K562 (cell line): ENCODE measurements at regions not wholly inside any gene's neighbourhood (a gene's known extent, or its start where the extent isn't known, plus 50 kb on each side); places are given as distances from the start of the nearest gene placed in this dataset.

Experiments
- BRCA1 ChIP-seq, 2 experiments: fragments of 450-650 bp in 1 of 2; sonication (generic) in 1 of 2; formaldehyde crosslinking in 1 of 2; IDR thresholded peaks; 2 replicates each; pipeline versions ENCODE4 v1.5.0 to v1.6.1; 2017 to 2020; ENCODE audit warnings: mild to moderate bottlenecking in 1 of 2, missing genetic modification reagents in 1 of 2
- CBX1 ChIP-seq: sonication (generic); IDR thresholded peaks from 2 replicates; pipeline ENCODE4 v1.6.1; 2016; ENCODE audit warnings: antibody characterized with exemption, low read depth, mild to moderate bottlenecking
- CEBPG ChIP-seq, 3 experiments: fragments of 200-800 bp in 1 of 3; sonication (Bioruptor generic) in 1 of 3; sonication (generic) in 1 of 3; formaldehyde crosslinking in 1 of 3; IDR thresholded peaks in 2 of 3; conservative IDR thresholded peaks in 1 of 3; 2 replicates each; pipeline versions ENCODE4 v1.6.1 to v1.8.0; 2016 to 2022; ENCODE audit warnings: missing compliant biosample characterization in 2 of 3, missing genetic modification characterization in 2 of 3, mild to moderate bottlenecking in 1 of 3, missing genetic modification reagents in 1 of 3
- CREB1 ChIP-seq, 2 experiments: sonication (generic) in 1 of 2; formaldehyde crosslinking in 1 of 2; IDR thresholded peaks; 2 replicates each; pipeline versions ENCODE4 v1.6.1 to v1.8.0; 2012 to 2022; ENCODE audit warnings: inconsistent platforms in 1 of 2, mild to moderate bottlenecking in 1 of 2, missing genetic modification reagents in 1 of 2, moderate library complexity in 1 of 2
- CTCFL ChIP-seq: IDR thresholded peaks from 2 replicates; pipeline ENCODE4 v1.6.1; 2011; ENCODE audit warnings: borderline replicate concordance, low read depth, mild to moderate bottlenecking, moderate library complexity, low read length; ENCODE audit not compliant: insufficient read depth, poor library complexity, severe bottlenecking
- EZH2 ChIP-seq: IDR thresholded peaks from 2 replicates; pipeline ENCODE4 v1.6.1; 2012; ENCODE audit warnings: low read depth, mild to moderate bottlenecking, inconsistent platforms, low read length, borderline replicate concordance
- FOXJ3 ChIP-seq: sonication (generic); formaldehyde crosslinking; IDR thresholded peaks from 2 replicates; pipeline ENCODE4 v1.4.0; 2020; ENCODE audit warnings: mild to moderate bottlenecking, missing genetic modification reagents
- KAT8 ChIP-seq: fragments of 450-650 bp; IDR thresholded peaks from 2 replicates; pipeline ENCODE4 v1.6.1; 2016; ENCODE audit warnings: low read depth, mild to moderate bottlenecking
- SREBF2 ChIP-seq: sonication (generic); formaldehyde crosslinking; IDR thresholded peaks from 2 replicates; pipeline ENCODE4 v1.4.0; 2020; ENCODE audit warnings: mild to moderate bottlenecking, missing genetic modification reagents
- SRF ChIP-seq, 2 experiments: fragments of 250-450, 450-650 bp in 1 of 2; sonication (Bioruptor Pico) in 1 of 2; sonication (generic) in 1 of 2; formaldehyde crosslinking; IDR thresholded peaks; 2 replicates each; pipeline versions ENCODE4 v1.5.0 to v1.5.1; 2020 to 2022; ENCODE audit warnings: mild to moderate bottlenecking in 1 of 2, missing genetic modification reagents in 1 of 2
- USF2 ChIP-seq: sonication (generic); formaldehyde crosslinking; IDR thresholded peaks from 2 replicates; pipeline ENCODE4 v1.5.0; 2020; ENCODE audit warnings: missing genetic modification reagents
- TF ChIP-seq, protein P1 (sequence below), 3 experiments: IDR thresholded peaks in 2 of 3; conservative IDR thresholded peaks in 1 of 3; 2 replicates each; pipeline ENCODE4 v1.5.1; 2011 to 2012; ENCODE audit warnings: low read length in 3 of 3, mild to moderate bottlenecking in 3 of 3, control low read depth in 2 of 3, improper control_type of control experiment in 1 of 3, inconsistent platforms in 1 of 3, low read depth in 1 of 3, mixed read lengths in 1 of 3, moderate library complexity in 1 of 3; ENCODE audit not compliant: insufficient read depth in 2 of 3

- peak; percentile 100 for TF ChIP-seq CEBPG (CRISPR knock-in tag; IDR thresholded peaks at IDR 0.05)
- peak; percentile 100 for TF ChIP-seq CEBPG (tag; conservative IDR thresholded peaks at IDR 0.05 in 1 of 2, IDR thresholded peaks at IDR 0.05 in 1 of 2)
- TF ChIP-seq SREBF2 (CRISPR knock-in tag): no peak
- no peak for TF ChIP-seq EZH2
- TF ChIP-seq FOXJ3 (CRISPR knock-in tag): no peak
- TF ChIP-seq USF2 (CRISPR knock-in tag): no peak
- no peak for TF ChIP-seq KAT8
- peak; percentile 93 to 98 for TF ChIP-seq SRF (CRISPR knock-in tag; IDR thresholded peaks at IDR 0.05)
- no peak for TF ChIP-seq CTCFL
- no peak for TF ChIP-seq CBX1
- TF ChIP-seq CREB1 (IDR thresholded peaks at IDR 0.05): peak; percentile 79; the same call in 1 of the 2 replicates
- peak; percentile 27; the same call in 1 of the 2 replicates for TF ChIP-seq CREB1 (CRISPR knock-in tag; IDR thresholded peaks at IDR 0.05)
- TF ChIP-seq, protein P1, sequence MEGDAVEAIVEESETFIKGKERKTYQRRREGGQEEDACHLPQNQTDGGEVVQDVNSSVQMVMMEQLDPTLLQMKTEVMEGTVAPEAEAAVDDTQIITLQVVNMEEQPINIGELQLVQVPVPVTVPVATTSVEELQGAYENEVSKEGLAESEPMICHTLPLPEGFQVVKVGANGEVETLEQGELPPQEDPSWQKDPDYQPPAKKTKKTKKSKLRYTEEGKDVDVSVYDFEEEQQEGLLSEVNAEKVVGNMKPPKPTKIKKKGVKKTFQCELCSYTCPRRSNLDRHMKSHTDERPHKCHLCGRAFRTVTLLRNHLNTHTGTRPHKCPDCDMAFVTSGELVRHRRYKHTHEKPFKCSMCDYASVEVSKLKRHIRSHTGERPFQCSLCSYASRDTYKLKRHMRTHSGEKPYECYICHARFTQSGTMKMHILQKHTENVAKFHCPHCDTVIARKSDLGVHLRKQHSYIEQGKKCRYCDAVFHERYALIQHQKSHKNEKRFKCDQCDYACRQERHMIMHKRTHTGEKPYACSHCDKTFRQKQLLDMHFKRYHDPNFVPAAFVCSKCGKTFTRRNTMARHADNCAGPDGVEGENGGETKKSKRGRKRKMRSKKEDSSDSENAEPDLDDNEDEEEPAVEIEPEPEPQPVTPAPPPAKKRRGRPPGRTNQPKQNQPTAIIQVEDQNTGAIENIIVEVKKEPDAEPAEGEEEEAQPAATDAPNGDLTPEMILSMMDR (IDR thresholded peaks at IDR 0.05 in 2 of 3, conservative IDR thresholded peaks at IDR 0.05 in 1 of 3; ENCODE audit: insufficient read depth in 2 of 3, low read depth in 1 of 3, low read length in 3 of 3): no peak
- TF ChIP-seq BRCA1 (IDR thresholded peaks at IDR 0.05): no peak
- TF ChIP-seq BRCA1 (CRISPR knock-in tag; IDR thresholded peaks at IDR 0.05): no peak
Measured at GRCh38 chr6:15062516-15063252, 183.2 kb upstream of the JARID2 start.
